Spleen (tissue), 11 donors: ENCODE measurements at regions not wholly inside any gene's neighbourhood (a gene's known extent, or its start where the extent isn't known, plus 50 kb on each side); places are given as distances from the start of the nearest gene placed in this dataset.
"Not testable (repeated sequence)": the region's sequence is repeated elsewhere in the genome, so short reads cannot be mapped to it uniquely, and the experiment has no call there.

Source experiments
- DNase-seq: peaks from one replicate; pipeline ENCODE4 v3.0.0-alpha.2; 2020
- H3K27ac ChIP-seq, 8 donors: fragments of 200-600 bp; sonication (generic) in 7 of 8; 1 replicate in 4 of 8; 2 replicates in 4 of 8; pipeline versions ENCODE4 v1.5.0 to v1.8.0; 2016 to 2021; ENCODE audit warnings: inconsistent platforms in 4 of 8, mild to moderate bottlenecking in 4 of 8, moderate library complexity in 1 of 8
- H3K27me3 ChIP-seq, 7 donors: fragments of 200-600 bp; sonication (generic) in 6 of 7; replicated peaks in 1 of 7; 1 replicate in 4 of 7; 2 replicates in 3 of 7; pipeline versions ENCODE4 v1.5.0 to v1.8.0; 2016 to 2021; ENCODE audit warnings: inconsistent platforms in 3 of 7, mild to moderate bottlenecking in 1 of 7
- H3K36me3 ChIP-seq, 6 donors: fragments of 200-600 bp; sonication (generic) in 5 of 6; 1 replicate in 4 of 6; 2 replicates in 2 of 6; pipeline versions ENCODE4 v1.5.0 to v1.8.0; 2016 to 2021; ENCODE audit warnings: inconsistent platforms in 2 of 6
- H3K4me1 ChIP-seq, 6 donors: fragments of 200-600 bp; sonication (generic) in 5 of 6; 1 replicate in 3 of 6; 2 replicates in 3 of 6; pipeline versions ENCODE4 v1.5.0 to v1.8.0; 2016 to 2021; ENCODE audit warnings: inconsistent platforms in 3 of 6
- H3K4me3 ChIP-seq, 8 donors: fragments of 200-600 bp; sonication (generic) in 7 of 8; 1 replicate in 4 of 8; 2 replicates in 4 of 8; pipeline versions ENCODE4 v1.5.0 to v1.8.0; 2016 to 2021; ENCODE audit warnings: inconsistent platforms in 4 of 8, mild to moderate bottlenecking in 4 of 8, moderate library complexity in 2 of 8
- H3K9me3 ChIP-seq, 8 donors: fragments of 200-600 bp; sonication (generic) in 7 of 8; 1 replicate in 4 of 8; 2 replicates in 4 of 8; pipeline versions ENCODE4 v1.5.0 to v1.8.0; 2016 to 2021; ENCODE audit warnings: inconsistent platforms in 4 of 8
- CTCF ChIP-seq, 11 experiments: fragments of 200-600 bp in 7 of 11; fragments of 450-650 bp in 4 of 11; sonication (generic) in 4 of 11; IDR thresholded peaks in 8 of 11; conservative IDR thresholded peaks in 3 of 11; 1 replicate in 7 of 11; 2 replicates in 4 of 11; pipeline versions ENCODE4 v1.4.0 to v1.8.0; 2016 to 2021; ENCODE audit warnings: antibody characterized with exemption in 11 of 11, inconsistent platforms in 4 of 11, mild to moderate bottlenecking in 1 of 11
- POLR2A ChIP-seq, 3 donors: fragments of 450-650 bp; IDR thresholded peaks; one replicate each; pipeline ENCODE4 v1.5.1; 2017; ENCODE audit warnings: antibody characterized with exemption in 3 of 3, mild to moderate bottlenecking in 1 of 3
- POLR2AphosphoS5 ChIP-seq, 3 donors: sonication (generic); formaldehyde crosslinking; IDR thresholded peaks; one replicate each; pipeline ENCODE4 v1.5.1; 2017; ENCODE audit warnings: antibody characterized with exemption in 3 of 3
- WGBS, 5 donors: extraction: QIAGEN DNeasy Blood & Tissue Kit in 3 of 5; methylation state at CpG; one replicate each; pipeline versions ENCODE4 v1.1.5 to v1.1.7; 2013 to 2018; 5-methylcytosine and 5-hydroxymethylcytosine counted together
- intact Hi-C: fragments of 100-400 bp; cut with DNase I; formaldehyde crosslinking; loops from one replicate; pipeline ENCODE4 v1.15.0; 2023; ENCODE audit warnings: low total_unique reads
- donor health status: healthy with polysubstance abuse.
- donor health status: DM: no; HTN: no; CAD: no; lungs with moderate emphysema.
- donor health status: DM: no; HTN: no; CAD: no.
- donor health status: Bipolar disorder and iron deficiency.
- donor health status: healthy.
- donor health status: DM: no; HTN: no; CAD: no.
- donor health status: DM: yes; HTN: yes; CAD: no.

DNA sequence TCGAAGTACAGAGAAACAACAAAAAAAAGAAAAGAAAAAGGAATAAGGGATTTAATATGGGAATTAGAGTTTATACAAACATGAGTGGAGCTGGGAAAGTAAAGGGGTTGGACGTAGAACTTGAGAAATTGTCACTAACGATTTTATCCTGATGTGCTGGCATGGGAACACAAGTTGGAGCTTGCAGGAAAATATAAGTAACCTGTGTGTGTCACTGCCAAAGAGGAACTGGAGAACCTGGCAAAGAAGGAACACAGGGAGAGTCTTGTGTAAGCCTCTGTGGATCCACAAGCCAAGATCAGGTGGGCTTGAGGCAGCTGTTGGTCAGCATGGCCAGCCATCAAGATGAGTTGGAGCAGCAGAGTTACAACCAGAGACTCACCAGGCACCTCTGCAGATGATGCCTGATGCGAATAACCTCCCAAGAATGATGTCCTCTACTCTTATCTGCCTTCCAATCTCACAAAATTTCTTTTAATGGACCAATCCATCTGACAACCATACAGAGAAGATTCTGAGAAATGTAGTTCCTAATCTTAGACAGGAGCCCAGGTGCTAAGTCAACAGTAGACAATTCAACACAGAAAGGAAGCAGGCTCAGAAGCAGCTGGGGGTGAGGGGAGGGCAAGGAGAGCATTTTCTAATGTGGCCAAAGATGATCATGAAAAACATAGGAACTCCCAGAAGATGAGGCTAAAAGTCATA lies 77.0 kb upstream of the SPOPL start:
- TF ChIP-seq POLR2A (IDR thresholded peaks at IDR 0.05) = no peak
- no peak for TF ChIP-seq CTCF (IDR thresholded peaks at IDR 0.05 in 8 of 11, conservative IDR thresholded peaks at IDR 0.05 in 3 of 11)
- TF ChIP-seq POLR2AphosphoS5 (IDR thresholded peaks at IDR 0.05) = no peak
- H3K4me3 ChIP-seq = no peak overlapping the region
- peaks cover 0 to 36% (median 20%) of the 10 kb centered on the region in 8 donors for H3K9me3 ChIP-seq
- no peak overlapping the region for H3K27ac ChIP-seq
- H3K27me3 ChIP-seq = no peaks in the 10 kb centered on the region
- intact Hi-C loops = no loop called here
- no peak for DNase-seq
- no peaks in the 10 kb centered on the region for H3K4me1 ChIP-seq
- 87 to 91% (median 90%) methylated on average over 4 of the region's 4 CpGs for WGBS, 5 donors
- H3K36me3 ChIP-seq = no peaks in the 10 kb centered on the region

DNA sequence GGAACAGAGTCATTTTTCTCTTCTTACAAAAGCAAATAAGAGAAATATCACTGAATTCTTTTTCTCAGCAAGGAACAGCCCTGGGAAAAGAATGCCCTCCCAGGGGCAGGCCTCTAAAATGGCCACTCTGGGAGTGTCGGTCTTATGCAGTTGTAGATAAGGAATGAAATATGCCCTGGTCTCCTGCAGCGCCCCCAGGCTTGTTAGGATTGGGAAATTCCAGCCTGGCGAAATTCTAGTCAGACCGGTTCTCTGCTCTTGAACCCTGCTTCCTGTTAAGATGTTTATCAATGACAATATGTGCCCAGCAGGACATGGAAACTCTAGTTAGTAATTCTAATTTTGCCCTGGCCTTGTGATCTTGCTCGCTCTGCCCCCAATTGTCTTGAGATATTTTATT lies 75.5 kb upstream of the SPOPL start:
- peaks cover 0 to 36% (median 20%) of the 10 kb centered on the region in 8 donors for H3K9me3 ChIP-seq
- H3K36me3 ChIP-seq, H3K27me3 ChIP-seq, intact Hi-C loops, DNase-seq, H3K4me3 ChIP-seq, H3K4me1 ChIP-seq, H3K27ac ChIP-seq: not testable (repeated sequence)
- WGBS, 5 donors = 80 to 89% (median 84%) methylated on average over 5 of the region's 5 CpGs

- 82 to 91% (median 84%) methylated on average over 4 of the region's 4 CpGs for WGBS, 5 donors
- H3K36me3 ChIP-seq = no peaks in the 10 kb centered on the region
- peaks cover 0 to 36% (median 20%) of the 10 kb centered on the region in 8 donors for H3K9me3 ChIP-seq
- intact Hi-C loops = no loop called here
- H3K27ac ChIP-seq = no peak overlapping the region
- H3K4me3 ChIP-seq = no peak overlapping the region
- no peak for DNase-seq
- TF ChIP-seq POLR2A (IDR thresholded peaks at IDR 0.05) (no peak), CTCF (IDR thresholded peaks at IDR 0.05 in 8 of 11, conservative IDR thresholded peaks at IDR 0.05 in 3 of 11) (no peak), POLR2AphosphoS5 (IDR thresholded peaks at IDR 0.05) (no peak)
- H3K27me3 ChIP-seq = no peaks in the 10 kb centered on the region
- H3K4me1 ChIP-seq = no peaks in the 10 kb centered on the region
Observed at GRCh38 chr2:138428710-138429440, 72.7 kb upstream of the SPOPL start.

- 42 to 66% (median 48%) methylated on average over 3 of the region's 3 CpGs for WGBS, 5 donors
- no peak for DNase-seq
- H3K27me3 ChIP-seq = no peaks in the 10 kb centered on the region
Observed at GRCh38 chr2:138430181-138430580, 71.4 kb upstream of the SPOPL start.

More at GRCh38 chr2:138430181-138430580, 71.4 kb upstream of the SPOPL start:
- peaks cover 0 to 36% (median 20%) of the 10 kb centered on the region in 8 donors for H3K9me3 ChIP-seq
- TF ChIP-seq POLR2A (IDR thresholded peaks at IDR 0.05) (no peak), POLR2AphosphoS5 (IDR thresholded peaks at IDR 0.05) (no peak), CTCF (IDR thresholded peaks at IDR 0.05 in 8 of 11, conservative IDR thresholded peaks at IDR 0.05 in 3 of 11) (no peak)
- H3K27ac ChIP-seq = no peak overlapping the region
- H3K36me3 ChIP-seq = no peaks in the 10 kb centered on the region
- no peaks in the 10 kb centered on the region for H3K4me1 ChIP-seq
- intact Hi-C loops = no loop called here
- no peak overlapping the region for H3K4me3 ChIP-seq
